ENCODE measurements at regions not wholly inside any gene's neighbourhood (a gene's known extent, or its start where the extent isn't known, plus 50 kb on each side); places are given as distances from the start of the nearest gene placed in this dataset.

GRCh38 chr9:86449246-86449645 is 95.0 kb upstream of the TUT7 start:
- Mint-ChIP-seq H3K27me3 (ENCODE audit: low read depth, unreplicated experiment) (no peaks in the 10 kb centered on the region), H3K36me3 (ENCODE audit: low read depth, unreplicated experiment) (no peaks in the 10 kb centered on the region), H3K4me3 (ENCODE audit: unreplicated experiment) (no peak overlapping the region), H3K27ac (ENCODE audit: unreplicated experiment) (no peak overlapping the region), H3K4me1 (ENCODE audit: low read depth, unreplicated experiment) (peaks cover 3% of the 10 kb centered on the region), H3K9me3 (ENCODE audit: unreplicated experiment) (no peaks in the 10 kb centered on the region)
- Histone ChIP-seq H3K4me3 (ENCODE audit: insufficient read depth, low read depth, low read length) (no peak overlapping the region), H4K20me1 (ENCODE audit: insufficient read depth, low read length) (no peaks in the 10 kb centered on the region), H3K27me3 (ENCODE audit: insufficient read depth, low read length) (no peaks in the 10 kb centered on the region), H2AFZ (ENCODE audit: low read depth, low read length) (no peak overlapping the region), H3K79me2 (ENCODE audit: insufficient read depth, low read length) (no peaks in the 10 kb centered on the region), H3K36me3 (ENCODE audit: insufficient read depth, low read length) (no peaks in the 10 kb centered on the region), H3K9me3 (ENCODE audit: insufficient read depth, low read depth, low read length) (no peaks in the 10 kb centered on the region), H3K4me1 (ENCODE audit: insufficient read depth, low read length) (no peaks in the 10 kb centered on the region), H3K4me2 (ENCODE audit: low read length) (no peak overlapping the region), H3K27ac (ENCODE audit: low read depth, low read length) (no peak overlapping the region), H3K9ac (ENCODE audit: low read length) (no peak overlapping the region)
- no peak for DNase-seq (ENCODE audit: low read depth)
- no peak for FAIRE-seq
- TF ChIP-seq EZH2 (IDR thresholded peaks at IDR 0.05; ENCODE audit: insufficient read depth, low read length) (no peak), CTCF (IDR thresholded peaks at IDR 0.05; ENCODE audit: insufficient read depth, low read depth, low read length) (no peak)

- no peaks in the 10 kb centered on the region for H3K9me3 Mint-ChIP-seq (ENCODE audit: unreplicated experiment)
Observed at GRCh38 chr9:86445671-86446070, 91.5 kb upstream of the TUT7 start.

More at GRCh38 chr9:86445671-86446070, 91.5 kb upstream of the TUT7 start:
- Histone ChIP-seq H3K4me3 (ENCODE audit: insufficient read depth, low read depth, low read length) (no peak overlapping the region), H3K79me2 (ENCODE audit: insufficient read depth, low read length) (no peaks in the 10 kb centered on the region), H3K4me1 (ENCODE audit: insufficient read depth, low read length) (no peaks in the 10 kb centered on the region), H3K27ac (ENCODE audit: low read depth, low read length) (no peak overlapping the region), H3K9me3 (ENCODE audit: insufficient read depth, low read depth, low read length) (no peaks in the 10 kb centered on the region), H2AFZ (ENCODE audit: low read depth, low read length) (no peak overlapping the region), H4K20me1 (ENCODE audit: insufficient read depth, low read length) (no peaks in the 10 kb centered on the region), H3K27me3 (ENCODE audit: insufficient read depth, low read length) (no peaks in the 10 kb centered on the region), H3K9ac (ENCODE audit: low read length) (no peak overlapping the region), H3K36me3 (ENCODE audit: insufficient read depth, low read length) (no peaks in the 10 kb centered on the region), H3K4me2 (ENCODE audit: low read length) (no peak overlapping the region)
- Mint-ChIP-seq H3K27me3 (ENCODE audit: low read depth, unreplicated experiment) (peaks cover 2% of the 10 kb centered on the region), H3K4me3 (ENCODE audit: unreplicated experiment) (no peak overlapping the region), H3K4me1 (ENCODE audit: low read depth, unreplicated experiment) (peaks cover 3% of the 10 kb centered on the region), H3K27ac (ENCODE audit: unreplicated experiment) (no peak overlapping the region), H3K36me3 (ENCODE audit: low read depth, unreplicated experiment) (no peaks in the 10 kb centered on the region)
- no peak for FAIRE-seq
- DNase-seq (ENCODE audit: low read depth): no peak
- no peak for TF ChIP-seq EZH2 (IDR thresholded peaks at IDR 0.05; ENCODE audit: insufficient read depth, low read length)
- TF ChIP-seq CTCF (IDR thresholded peaks at IDR 0.05; ENCODE audit: insufficient read depth, low read depth, low read length): no peak

Measured in astrocyte (in vitro differentiated cells and primary cell).